ENCODE measurements at regions not wholly inside any gene's neighbourhood (a gene's known extent, or its start where the extent isn't known, plus 50 kb on each side); places are given as distances from the start of the nearest gene placed in this dataset.
"Not testable (repeated sequence)": the region's sequence is repeated elsewhere in the genome, so short reads cannot be mapped to it uniquely, and the experiment has no call there.

GRCh38 chr6:11427091-11427722, 110.3 kb upstream of the TMEM170B start:
- no peak for DNase-seq (ENCODE audit: low read depth in 2 of 2)

GRCh38 chr6:11426571-11426970, 111.0 kb upstream of the TMEM170B start:
- no peak for DNase-seq (ENCODE audit: low read depth in 2 of 2)

- DNase-seq (ENCODE audit: low read depth in 2 of 2) = no peak
Observed at GRCh38 chr6:11425876-11426275, 111.7 kb upstream of the TMEM170B start.

DNA sequence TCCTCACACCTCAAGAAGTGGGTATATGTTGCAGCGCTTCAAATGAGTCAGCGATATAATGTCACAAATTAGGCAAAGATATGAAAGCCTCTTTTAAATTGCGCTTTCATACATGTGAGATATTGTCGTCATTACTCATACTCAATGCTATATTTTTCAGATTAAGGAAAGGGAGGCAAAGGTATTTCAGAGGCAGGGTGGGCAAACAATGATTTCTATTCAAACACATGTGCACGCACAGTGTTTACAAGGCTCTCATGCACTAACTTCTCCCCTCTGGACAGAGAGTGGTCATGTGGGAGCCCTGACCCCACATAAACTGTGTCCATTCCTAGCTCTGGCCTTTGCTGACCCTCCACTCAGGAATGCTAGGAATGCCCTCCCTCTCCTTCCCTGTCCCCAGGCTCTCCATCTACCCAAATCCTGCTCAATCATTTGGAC, 112.1 kb upstream of the TMEM170B start:
- no peak for DNase-seq (ENCODE audit: low read depth in 2 of 2)

DNA sequence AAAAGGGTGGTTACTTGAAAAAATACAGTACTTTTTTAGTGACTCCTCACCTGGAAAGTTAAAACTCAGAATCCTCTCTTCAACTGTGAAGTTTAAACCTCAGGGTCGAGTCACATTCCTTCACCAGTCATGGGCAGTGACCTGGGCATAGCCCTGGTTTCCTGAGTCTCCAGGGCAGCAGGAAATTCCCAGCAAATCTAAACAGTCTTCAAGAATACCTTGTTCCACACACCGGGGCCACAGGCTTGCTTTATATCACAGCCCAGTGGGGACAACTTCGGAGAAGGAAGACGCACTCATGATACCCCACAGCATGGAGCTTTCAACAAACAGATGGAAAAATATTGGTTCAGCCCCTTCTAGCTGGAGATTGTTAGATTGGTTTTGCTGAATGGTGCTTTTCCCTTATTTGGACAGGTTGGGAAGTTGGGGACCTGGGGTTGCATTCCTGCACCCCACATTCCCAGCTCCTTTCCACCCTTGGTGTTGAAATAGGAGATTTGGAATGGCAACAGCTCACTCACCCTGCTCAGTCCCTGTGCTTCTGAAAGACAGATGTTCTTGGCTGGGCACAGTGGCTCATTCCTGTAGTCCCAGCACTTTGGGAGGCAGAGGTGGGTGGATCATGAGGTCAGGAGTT, 113.0 kb upstream of the TMEM170B start:
- no peak for DNase-seq (ENCODE audit: low read depth in 2 of 2)

DNA sequence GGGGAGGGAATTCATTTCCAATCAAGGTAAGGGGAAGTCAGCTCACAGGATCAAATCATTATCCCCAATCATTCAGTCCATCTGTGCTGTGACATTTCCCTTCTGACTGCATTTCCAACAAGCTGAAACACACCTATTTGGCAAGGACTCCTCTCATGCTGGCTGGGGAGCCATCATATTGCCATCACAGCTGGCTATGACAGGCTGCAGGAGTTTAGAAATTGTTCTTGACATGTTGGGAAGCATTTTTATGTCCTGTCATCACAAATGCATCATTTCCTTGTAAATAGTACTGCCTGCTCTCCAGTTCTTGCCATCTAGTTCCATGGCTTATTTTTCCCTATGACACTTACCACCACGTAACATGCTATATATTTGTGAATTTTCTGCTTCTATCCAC, 113.9 kb upstream of the TMEM170B start:
- DNase-seq (ENCODE audit: low read depth in 2 of 2) = no peak

DNA sequence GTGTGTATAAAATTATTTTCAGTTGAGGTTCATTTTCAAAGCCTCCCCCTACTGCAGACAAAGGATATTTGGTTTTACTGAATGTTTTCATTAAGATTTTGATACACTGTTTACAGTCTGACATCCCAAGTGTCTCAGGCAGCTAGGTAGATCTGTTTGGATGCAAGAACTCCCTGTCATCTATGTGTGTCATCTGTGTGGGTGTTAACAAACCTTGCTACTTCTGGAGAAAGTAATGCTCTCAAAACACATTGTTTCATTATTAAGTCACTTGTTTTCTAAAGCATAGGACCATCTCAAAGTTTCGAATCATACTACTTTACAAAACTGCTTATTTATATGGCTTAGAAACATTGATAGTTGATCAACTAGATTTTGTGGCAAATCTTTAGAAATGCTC, 114.5 kb upstream of the TMEM170B start:
- DNase-seq (ENCODE audit: low read depth in 2 of 2) = no peak

DNA sequence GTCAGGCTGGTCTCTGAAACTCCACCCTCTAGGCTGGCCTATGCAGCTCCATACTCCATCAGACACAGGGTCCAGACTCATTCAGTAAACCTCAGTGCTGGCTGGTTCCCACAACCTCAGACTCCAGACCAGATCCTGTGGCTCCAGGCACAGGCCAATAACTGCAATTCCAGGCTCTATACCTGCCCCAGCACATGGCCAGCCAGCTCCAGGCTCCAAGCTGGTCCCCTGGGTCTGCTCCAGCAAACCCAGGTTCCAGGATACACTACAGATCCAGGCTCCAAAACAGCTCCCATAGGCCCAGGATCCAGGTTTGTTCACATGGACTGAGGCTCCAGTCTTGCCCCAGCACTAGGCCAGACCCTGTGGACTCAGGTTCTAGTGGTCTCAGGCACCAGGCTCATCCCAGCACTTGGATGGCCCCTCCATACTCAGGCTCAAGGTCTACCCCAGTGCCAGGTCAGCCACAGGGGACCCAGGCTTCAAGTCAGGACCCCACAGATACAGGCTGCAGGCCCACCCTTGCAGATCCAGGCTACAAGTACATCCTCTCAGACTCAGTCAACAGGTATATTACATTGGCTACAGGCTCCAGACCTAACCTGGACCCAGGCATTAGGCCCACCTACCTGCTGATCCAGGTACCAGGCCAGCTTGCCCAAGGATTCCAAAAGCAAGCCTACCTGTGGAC, 117.6 kb upstream of the TMEM170B start:
- no peak for DNase-seq (ENCODE audit: low read depth in 2 of 2)

DNA sequence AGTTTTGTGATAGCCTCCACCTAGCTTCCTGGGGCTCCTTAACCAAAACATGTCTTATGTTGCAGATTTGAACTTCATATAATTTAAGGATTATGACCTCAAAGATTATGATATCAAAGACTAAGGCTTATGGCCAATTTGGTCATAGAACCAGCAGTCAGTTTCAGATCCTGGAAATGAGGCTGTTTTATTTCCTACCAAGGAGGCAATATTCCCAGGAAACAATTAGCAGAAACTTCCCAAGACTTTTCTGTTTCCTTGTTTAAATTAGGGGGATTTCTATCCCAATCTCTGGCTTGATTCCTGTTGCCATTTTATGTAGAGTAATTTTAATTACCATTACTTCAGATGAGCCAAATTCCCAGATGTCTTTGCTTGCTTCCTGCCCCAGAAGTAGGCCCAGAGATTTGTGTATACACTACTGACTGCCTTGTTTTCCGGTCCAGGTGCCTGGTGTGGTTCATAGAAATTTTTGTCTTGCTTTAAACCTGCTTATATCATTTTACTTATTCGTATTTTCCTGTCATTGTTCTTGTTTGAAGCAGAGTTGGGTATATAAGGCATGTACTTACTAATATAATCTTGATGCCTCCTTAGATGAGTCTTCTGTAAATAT, 119.2 kb upstream of the TMEM170B start:
- DNase-seq (ENCODE audit: low read depth in 2 of 2) = no peak

DNA sequence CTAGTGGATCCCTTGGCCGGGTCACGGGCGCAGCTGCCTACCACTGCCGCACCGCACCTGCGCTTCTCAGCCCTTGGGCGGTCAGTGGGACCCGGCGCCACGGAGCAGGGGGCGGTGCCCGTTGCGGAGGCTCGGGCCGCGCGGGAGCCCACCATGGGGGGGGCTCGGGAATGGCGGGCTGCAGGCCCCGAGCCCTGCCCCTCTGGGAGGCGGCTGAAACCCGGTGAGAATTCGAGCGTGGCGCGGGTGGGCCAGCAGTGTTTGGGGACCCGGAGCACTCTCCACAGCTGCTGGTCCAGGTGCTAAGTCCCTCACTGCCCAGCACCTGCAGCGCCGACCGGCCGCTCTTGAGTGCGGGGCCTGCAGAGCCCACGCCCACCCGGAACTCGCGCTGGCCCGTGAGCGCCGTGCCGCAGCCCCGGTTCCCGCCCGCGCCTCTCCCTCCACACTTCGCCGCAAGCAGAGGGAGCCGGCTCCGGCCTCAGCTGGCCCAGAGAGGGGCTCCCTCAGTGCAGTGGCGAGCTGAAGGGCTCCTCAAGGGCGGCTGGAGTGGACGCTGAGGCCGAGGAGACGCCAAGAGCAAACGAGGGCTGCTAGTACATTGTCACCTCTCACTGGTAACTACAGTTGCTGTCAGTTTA, 120.5 kb upstream of the TMEM170B start:
- no peak for DNase-seq (ENCODE audit: low read depth in 2 of 2)

DNA sequence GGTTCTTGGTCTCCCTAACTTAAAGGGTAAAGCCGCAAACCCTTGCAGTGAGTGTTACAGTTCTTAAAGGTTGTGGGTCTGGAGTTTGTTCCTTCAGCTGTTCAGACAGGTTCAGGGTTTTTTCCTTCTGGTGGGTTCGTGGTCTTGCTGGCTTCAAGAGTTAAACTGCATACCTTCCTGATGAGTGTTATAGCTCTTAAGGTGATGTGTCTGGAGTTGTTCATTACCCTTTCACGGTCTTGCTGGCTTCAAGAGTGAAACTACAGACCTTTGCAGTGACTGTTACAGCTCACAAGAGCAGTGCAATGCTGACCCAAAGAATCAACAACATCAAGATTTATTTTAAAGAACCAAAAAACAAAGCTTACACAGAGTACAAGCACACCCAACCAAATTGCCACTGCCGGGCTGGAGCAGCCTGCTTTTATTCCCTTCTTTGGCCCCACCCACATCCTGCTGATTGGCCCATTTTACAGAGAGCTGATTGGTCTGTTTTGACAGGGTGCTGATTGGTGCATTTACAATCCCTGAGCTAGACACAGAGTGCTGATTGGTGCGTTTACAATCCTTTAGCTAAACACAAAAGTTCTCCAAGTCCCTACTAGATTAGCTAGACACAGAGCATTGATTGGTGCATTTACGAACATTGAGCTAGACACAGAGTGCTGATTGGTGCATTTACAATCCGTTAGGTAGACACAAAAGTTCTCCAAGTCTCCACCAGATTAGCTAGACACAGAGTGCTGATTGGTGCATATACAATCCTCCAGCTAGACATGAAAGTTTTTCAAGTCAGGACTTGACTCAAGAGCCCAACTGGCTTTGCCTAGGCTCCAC, 121.2 kb upstream of the TMEM170B start:
- not testable (repeated sequence) for DNase-seq (ENCODE audit: low read depth in 2 of 2)

- no peak for DNase-seq (ENCODE audit: low read depth in 2 of 2)
Observed at GRCh38 chr6:11415557-11415956, 122.0 kb upstream of the TMEM170B start.

DNA sequence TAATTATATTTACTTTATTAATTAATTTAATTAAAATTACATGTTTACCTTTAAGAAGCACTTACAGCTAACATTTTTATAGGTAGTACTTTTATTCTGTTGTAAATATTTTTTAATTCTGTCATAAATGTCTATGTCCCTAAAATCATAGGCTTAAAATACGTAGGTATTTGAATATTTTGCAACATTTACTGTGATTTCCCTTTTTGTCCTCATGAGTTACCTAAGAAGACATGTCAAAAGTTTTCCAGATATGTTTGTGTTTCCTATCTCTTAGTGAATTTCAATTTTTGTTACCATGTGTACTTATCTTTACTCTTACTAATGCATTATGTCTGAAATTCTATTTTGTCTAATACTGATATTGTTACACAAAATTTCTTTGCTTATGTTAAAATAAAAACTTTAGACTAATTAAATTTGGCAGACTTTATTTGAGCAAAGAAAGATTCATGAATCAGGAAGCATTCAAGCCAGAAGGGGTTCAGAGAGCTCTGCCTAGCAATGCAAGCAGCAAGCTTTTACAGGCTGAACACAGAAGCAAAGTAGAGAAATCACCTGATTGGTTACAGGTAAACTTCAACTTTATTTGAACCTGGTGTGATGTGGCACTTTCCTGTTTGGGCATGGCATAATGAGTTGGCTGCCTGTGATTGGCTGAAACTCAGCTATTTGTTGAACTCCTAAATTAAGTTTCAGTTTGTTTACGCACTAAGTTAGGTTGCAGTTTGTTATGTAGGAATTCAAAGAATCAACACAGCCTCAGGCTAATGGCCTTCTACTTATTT, 123.2 kb upstream of the TMEM170B start:
- no peak for DNase-seq (ENCODE audit: low read depth in 2 of 2)

DNA sequence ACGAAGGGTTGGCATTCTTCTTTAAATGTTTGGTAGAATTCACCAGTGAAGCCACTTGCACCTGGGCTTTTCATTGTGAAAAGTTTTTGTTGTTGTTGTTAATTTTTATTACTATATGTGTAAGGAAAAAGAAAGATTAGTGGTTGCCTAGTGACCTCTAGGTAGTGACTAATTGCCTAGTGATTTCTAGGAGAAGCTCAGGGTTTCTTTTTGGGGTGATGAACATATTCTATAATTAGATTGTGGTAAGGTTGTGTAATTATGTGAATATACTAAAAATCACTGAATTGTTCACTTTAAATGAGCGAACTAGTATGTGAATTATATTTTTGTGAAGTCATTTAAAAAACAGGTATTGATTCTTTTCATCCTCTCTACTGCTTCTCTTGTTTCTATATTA, 123.8 kb upstream of the TMEM170B start:
- DNase-seq (ENCODE audit: low read depth in 2 of 2) = no peak

- no peak for DNase-seq (ENCODE audit: low read depth in 2 of 2)
Observed at GRCh38 chr6:11413117-11413687, 124.3 kb upstream of the TMEM170B start.

DNA sequence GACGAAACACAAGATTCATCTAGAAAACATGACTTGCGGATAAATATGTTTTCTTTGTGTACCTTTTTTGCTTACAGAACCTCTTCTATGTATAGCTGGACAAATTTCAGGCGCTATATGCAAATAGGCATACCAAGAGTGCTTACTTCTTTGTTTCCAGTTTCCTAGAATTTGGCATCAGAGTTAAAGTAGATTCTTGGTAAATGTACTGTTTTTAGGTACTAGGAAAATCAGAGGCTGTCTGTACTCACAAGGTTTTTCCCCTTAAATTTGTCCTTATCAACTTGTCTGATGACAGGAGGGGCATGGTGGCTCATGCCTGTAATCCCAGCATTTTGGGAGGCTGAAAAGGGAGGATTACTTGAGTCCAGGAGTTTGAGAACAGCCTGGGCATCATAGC, 124.9 kb upstream of the TMEM170B start:
- DNase-seq (ENCODE audit: low read depth in 2 of 2) = no peak

GRCh38 chr6:11412011-11412424, 125.5 kb upstream of the TMEM170B start:
- no peak for DNase-seq (ENCODE audit: low read depth in 2 of 2)

- no peak for DNase-seq (ENCODE audit: low read depth in 2 of 2)
Observed at GRCh38 chr6:11411593-11411992, 126.0 kb upstream of the TMEM170B start.

DNA sequence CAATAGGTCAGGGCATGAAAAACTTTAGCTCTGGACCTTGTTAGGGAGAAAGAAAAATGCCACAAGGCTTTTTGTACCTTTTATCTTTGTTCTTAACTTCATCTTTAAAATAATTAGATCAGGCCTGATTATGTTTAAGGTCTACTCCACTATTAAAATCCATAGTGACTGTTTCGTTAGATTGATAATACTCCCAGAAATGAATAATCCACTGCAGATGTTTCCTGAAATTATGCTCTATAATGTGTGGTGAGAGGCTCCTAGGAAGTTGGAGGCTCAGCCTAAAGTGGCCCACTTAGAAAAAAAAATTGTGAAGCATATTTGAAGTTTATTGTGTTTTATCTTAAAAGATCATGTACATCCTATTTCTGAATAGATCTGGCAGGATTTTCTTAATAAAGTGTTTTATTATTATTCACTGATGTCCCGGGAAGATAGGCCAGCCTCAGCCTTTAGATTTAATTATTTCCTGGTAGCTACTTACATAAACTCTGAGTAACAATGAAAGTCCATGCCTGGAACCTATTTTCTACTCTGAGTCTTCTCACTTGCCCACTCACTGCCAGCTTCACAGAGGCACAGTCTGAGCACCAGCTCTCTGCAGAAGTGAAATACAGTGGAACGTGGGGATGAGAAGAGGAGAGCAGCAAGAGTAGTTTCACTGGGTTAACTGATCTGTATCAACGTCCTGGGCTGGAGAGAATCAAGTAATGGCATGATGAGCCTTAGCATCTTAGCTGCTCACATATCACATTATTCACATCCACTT, 126.8 kb upstream of the TMEM170B start:
- DNase-seq (ENCODE audit: low read depth in 2 of 2) = no peak
